Loucy (cell line): ENCODE measurements at regions not wholly inside any gene's neighbourhood (a gene's known extent, or its start where the extent isn't known, plus 50 kb on each side); places are given as distances from the start of the nearest gene placed in this dataset.

ENCODE experiments used
- EZH2phosphoT487 ChIP-seq: fragments of 200-600 bp; IDR thresholded peaks from 2 replicates; pipeline ENCODE4 v1.6.1; 2018; ENCODE audit warnings: antibody characterized with exemption, mild to moderate bottlenecking, moderate library complexity, borderline replicate concordance
- TF ChIP-seq, protein P1 (sequence below): fragments of 200-600 bp; sonication (generic); conservative IDR thresholded peaks from 2 replicates; pipeline ENCODE4 v1.5.1; 2014; ENCODE audit warnings: mild to moderate bottlenecking, antibody characterized with exemption, low read length

DNA sequence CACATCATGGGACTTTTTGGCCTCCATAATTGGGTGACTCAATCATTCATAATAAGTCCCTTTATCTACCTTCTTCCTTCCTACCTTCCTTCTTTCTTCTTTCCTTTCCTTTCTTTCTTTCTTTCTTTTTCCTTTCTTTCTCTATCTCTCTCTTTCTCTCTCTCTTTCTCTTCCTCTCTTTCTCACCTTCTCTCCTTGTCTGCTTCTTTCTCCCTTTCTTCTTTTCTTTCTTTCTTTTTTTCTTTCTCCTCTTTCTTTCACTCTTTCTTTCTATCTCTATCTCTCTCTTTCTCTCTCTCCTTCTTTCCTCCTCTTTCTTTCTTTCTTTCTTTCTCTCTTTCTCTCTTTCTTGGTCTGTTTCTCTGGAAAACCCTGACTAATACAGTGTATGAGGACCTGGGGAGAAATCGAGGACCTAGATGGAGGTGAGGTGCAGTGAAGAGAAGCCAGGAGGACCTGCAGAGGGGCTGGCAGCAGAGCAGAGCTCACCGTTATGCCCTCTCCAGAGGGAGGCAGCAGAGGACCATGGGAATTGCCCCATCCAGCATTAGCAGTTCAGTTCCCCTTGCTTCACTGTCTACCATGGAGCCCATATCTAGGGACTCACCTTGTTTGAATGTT, 52.7 kb upstream of the BTRC start:
- TF ChIP-seq, protein P1, sequence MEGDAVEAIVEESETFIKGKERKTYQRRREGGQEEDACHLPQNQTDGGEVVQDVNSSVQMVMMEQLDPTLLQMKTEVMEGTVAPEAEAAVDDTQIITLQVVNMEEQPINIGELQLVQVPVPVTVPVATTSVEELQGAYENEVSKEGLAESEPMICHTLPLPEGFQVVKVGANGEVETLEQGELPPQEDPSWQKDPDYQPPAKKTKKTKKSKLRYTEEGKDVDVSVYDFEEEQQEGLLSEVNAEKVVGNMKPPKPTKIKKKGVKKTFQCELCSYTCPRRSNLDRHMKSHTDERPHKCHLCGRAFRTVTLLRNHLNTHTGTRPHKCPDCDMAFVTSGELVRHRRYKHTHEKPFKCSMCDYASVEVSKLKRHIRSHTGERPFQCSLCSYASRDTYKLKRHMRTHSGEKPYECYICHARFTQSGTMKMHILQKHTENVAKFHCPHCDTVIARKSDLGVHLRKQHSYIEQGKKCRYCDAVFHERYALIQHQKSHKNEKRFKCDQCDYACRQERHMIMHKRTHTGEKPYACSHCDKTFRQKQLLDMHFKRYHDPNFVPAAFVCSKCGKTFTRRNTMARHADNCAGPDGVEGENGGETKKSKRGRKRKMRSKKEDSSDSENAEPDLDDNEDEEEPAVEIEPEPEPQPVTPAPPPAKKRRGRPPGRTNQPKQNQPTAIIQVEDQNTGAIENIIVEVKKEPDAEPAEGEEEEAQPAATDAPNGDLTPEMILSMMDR: peak; percentile 73
- TF ChIP-seq EZH2phosphoT487: no peak
